HG02938 (cell line): ENCODE measurements at regions not wholly inside any gene's neighbourhood (a gene's known extent, or its start where the extent isn't known, plus 50 kb on each side); places are given as distances from the start of the nearest gene placed in this dataset.
"Not testable (repeated sequence)": the region's sequence is repeated elsewhere in the genome, so short reads cannot be mapped to it uniquely, and the experiment has no call there.

Experiments used
- ATAC-seq: cut with Tn5 transposase; IDR thresholded peaks from one replicate; pipeline ENCODE4 v1.9.1; 2021; ENCODE audit warnings: mild to moderate bottlenecking, moderate library complexity; ENCODE audit not compliant: unreplicated experiment

- ATAC-seq, result no peak
Measured at GRCh38 chr1:194640322-194640721, 1453.9 kb upstream of the B3GALT2 start.

DNA sequence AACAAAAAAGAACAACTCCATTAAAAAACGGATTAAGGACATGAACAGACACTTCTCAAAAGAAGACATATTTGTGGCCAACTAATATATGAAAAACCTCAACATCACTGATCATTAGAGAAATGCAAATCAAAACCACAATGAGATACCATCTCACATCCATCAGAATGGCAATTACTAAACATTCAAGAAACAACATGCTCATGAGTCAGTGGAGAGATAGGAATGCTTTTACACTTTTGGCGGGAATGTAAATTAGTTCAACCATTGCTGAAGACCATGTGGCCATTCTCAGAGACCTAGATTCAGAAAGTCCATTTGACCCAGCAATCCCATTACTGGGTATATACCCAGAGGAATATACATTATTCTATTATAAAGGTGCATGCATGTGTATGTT is 1442.6 kb upstream of the B3GALT2 start:
- ATAC-seq, result no peak

GRCh38 chr1:194624833-194625232 is 1438.4 kb upstream of the B3GALT2 start:
- no peak for ATAC-seq

- no peak for ATAC-seq
Measured at GRCh38 chr1:194618101-194618500, 1431.7 kb upstream of the B3GALT2 start.

DNA sequence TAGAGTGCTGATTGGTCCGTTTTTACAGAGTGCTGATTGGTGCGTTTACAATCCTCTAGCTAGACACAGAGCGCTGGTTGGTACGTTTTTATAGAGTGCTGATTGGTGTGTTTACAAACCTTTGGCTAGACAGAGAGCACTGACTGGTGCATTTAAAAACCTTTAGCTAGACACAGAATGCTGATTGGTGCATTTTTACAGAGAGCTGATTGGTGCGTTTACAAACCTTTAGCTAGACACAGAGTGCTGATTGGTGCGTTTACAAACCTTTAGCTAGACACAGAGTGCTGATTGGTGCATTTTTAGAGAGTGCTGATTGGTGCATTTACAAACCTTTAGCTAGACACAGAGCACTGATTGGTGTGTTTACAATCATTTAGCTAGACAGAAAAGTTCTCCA is 1430.9 kb upstream of the B3GALT2 start:
- not testable (repeated sequence) for ATAC-seq

- no peak for ATAC-seq
Measured at GRCh38 chr1:194616835-194617234, 1430.4 kb upstream of the B3GALT2 start.

GRCh38 chr1:194602184-194602583 is 1415.8 kb upstream of the B3GALT2 start:
- no peak for ATAC-seq

- no peak for ATAC-seq
Measured at GRCh38 chr1:194600716-194601115, 1414.3 kb upstream of the B3GALT2 start.

DNA sequence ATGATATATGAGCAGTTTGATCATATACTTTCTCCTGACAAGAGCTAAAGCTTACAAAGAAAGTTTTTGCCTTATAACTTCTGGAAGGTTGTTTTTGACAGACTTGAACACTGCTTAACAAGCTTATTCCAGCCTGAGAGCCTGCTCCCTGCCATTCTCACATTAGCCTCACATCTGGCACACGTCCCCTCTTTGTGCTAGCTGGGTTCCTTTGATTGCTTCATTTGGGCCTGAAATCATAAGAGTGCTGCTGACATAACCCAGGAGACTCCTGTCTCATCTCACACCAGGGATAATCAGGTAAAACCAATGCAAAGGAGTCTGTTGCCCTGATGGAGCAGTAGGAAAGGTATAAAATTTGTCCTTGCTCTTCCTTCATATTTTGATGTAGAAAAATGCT is 1411.7 kb upstream of the B3GALT2 start:
- no peak for ATAC-seq

DNA sequence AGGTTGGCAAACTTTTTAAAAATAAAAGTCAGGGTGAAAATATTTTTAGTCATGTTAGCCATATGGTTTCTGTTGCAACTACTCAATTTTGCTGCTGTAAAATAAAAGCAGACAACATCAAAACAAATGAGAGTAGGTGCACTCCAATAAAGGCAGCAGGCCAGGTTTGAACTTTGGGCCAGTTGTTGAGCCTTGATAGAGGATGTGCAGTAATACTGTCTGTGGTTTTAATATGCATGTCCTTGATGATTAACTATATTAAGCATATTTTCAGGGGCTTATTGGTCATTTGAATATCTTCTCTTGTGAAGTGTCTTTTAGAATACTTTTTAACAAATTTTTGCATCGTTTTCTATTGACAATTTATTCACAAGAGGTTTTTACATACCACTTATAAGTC is 1399.9 kb upstream of the B3GALT2 start:
- ATAC-seq, result no peak

GRCh38 chr1:194584052-194584451 is 1397.6 kb upstream of the B3GALT2 start:
- no peak for ATAC-seq

DNA sequence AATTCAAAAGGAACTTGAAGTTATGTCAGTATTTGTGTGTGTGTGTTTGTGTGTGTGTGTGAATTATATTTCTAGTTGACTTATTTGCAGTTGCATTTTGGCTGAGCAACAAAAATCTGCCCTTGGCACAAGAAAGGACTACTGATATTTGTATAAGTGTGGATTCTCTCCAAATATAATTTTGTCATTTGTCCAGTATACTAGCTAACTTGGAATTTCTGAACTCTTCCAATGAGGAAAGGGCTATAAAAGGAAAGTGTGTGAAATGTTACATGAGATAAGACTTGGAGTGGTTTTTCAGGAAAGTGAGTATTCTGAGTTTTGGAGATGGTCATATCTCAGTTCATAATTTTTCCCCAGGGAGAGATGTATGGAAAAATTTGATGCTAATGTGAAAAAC is 1384.1 kb upstream of the B3GALT2 start:
- ATAC-seq, result no peak

DNA sequence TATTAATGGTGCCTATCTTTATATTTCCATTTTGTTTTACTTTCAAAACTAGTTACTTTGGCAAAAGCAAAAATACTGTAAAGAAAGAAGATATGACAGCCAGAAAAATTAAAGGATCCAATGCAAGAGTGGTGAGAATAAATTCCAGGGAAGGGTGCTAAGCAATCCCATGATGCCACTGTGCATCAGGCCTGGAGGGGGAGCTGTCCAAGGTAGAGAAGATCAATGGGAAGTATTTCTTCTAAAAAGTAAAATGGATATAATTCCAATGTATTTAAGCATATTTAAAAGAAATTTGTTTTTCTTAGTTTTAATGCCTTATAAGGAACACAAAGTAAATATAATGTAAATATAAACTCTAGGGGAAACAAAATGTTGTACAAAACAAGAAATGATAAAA is 1382.2 kb upstream of the B3GALT2 start:
- no peak for ATAC-seq

GRCh38 chr1:194548071-194548470 is 1361.7 kb upstream of the B3GALT2 start:
- ATAC-seq, result no peak

- no peak for ATAC-seq
Measured at GRCh38 chr1:194544012-194544411, 1357.6 kb upstream of the B3GALT2 start.

- ATAC-seq, result no peak
Measured at GRCh38 chr1:194538453-194538852, 1352.0 kb upstream of the B3GALT2 start.

DNA sequence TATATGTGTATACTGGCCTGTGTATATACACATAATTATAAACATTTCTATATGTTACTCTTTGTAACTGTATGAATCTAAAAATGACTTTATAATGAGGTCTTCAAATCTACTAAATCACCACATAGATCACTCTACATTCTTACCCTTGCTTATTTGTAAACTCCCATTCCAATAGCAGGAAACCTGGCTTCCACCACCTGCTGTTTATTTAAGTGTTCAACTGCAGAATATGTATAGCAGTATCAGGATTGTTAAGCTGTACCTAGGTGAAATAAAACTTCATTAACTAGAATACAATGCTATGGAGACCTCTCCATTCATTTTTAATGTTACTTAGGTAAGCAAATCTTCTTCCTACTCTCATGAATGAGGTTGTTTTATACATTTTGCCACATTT is 1351.1 kb upstream of the B3GALT2 start:
- ATAC-seq, result no peak

DNA sequence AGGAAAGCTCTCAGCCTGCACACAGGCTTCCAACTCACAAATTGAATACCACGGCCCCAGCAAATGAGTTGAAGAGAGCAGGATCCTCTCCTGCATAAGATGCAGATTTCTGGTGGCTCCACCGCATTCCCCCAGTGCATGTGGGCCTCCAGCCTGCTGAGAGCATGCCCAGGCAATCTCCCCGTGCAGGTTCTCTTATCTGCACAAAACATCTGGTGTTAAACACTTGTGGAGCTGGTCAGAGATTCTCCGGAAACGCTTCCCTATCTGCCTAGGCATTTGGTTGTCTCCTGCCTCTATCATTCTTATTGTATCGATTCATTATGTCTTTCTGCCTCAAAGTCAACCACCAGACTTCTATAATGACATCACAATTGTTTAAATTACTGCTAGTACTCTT is 1349.0 kb upstream of the B3GALT2 start:
- no peak for ATAC-seq

- ATAC-seq, result no peak
Measured at GRCh38 chr1:194534784-194535183, 1348.4 kb upstream of the B3GALT2 start.

DNA sequence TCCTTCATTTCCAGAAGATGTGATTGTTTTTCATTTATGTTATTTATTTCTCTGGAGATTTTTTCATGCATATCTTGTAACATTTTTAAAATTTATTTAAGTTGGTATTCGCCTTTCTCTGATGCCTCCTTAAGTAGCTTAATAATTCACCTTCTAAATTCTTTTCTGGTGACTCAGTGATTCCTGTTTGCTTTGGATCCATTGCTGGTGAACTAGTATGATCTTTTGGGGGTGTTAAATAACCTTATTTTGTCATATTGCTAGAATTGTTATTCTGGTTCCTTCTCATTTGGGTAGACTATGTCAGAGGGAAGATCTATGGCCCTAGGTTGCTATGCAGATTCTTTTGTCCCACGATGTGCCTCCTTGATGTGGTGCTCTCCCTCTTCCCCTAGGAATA is 1347.2 kb upstream of the B3GALT2 start:
- no peak for ATAC-seq

- no peak for ATAC-seq
Measured at GRCh38 chr1:194517567-194517966, 1331.2 kb upstream of the B3GALT2 start.

DNA sequence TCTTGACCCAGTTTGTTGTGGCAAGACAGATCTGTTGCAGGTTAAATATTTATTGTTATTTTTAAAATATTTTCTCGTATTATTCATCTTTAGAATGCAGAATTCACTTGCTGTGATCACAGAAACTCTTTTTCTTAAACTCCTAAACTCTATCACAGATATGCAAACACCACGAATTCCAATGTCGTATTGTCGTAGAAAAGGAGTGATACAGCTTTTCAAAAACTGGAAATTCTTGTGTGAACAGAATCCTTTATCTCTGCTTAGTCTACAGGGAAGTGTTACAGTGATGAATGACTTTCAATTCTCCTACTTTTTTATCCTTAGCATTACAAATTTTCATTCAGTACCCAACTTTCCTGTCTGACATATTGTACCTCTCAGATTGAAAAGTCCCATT is 1329.5 kb upstream of the B3GALT2 start:
- no peak for ATAC-seq

DNA sequence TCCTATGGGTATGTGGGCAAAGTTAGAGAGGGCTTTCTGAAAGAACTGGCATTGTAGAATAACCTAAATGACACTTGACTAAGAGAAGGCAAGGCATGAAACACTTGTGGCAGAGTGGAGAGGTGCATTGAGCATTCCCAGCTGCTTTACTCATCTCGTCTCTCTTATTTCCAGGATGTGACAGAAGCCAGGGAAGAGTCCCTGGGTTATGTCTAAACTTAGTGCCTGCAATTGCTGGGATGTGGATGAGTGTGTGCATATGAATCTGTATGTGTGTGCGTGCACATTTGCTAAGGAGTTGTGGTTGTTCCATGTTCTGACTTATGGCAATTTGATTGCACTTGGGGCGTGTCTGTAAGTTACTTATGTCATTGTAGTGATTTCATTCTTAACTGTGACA is 1326.5 kb upstream of the B3GALT2 start:
- ATAC-seq, result no peak

DNA sequence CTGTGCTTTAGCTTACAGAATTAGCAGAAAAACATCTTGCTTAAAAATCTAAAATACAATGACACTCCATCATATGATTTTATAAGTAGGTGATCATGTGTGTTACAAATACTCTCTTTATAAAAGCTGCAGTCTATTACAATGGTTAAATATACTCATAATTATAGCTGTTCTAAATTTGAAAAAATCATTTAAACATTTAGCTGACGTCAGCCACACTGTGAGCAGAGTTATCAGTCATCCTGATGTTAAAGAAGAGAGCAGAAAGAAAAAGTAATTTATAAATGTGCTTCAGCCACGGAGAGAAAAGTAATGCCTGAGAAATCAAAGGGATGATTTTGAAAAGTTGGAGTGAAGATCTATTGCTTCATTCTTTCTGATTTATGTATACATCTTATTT is 1325.9 kb upstream of the B3GALT2 start:
- ATAC-seq, result no peak
